ENCODE measurements at regions not wholly inside any gene's neighbourhood (a gene's known extent, or its start where the extent isn't known, plus 50 kb on each side); places are given as distances from the start of the nearest gene placed in this dataset.

- Histone ChIP-seq H3K4me3 (no peak overlapping the region), H3K4me1 (no peaks in the 10 kb centered on the region), H3K9ac (ENCODE audit: low read depth in 2 of 2, low read length in 2 of 2) (no peak overlapping the region), H3K27me3 (no peaks in the 10 kb centered on the region), H3K9me3 (no peaks in the 10 kb centered on the region), H3K27ac (no peak overlapping the region), H3K36me3 (no peaks in the 10 kb centered on the region)
- intact Hi-C loops (cut with DNase I) = no loop called here
- TF ChIP-seq CTCF (IDR thresholded peaks at IDR 0.05) = no peak
- no peak for DNase-seq
These were observed 252.4 kb upstream of the BCHE start for GRCh38 chr3:166089575-166089974.

GRCh38 chr3:166085164-166085856 lies 248.1 kb upstream of the BCHE start:
- no peak for TF ChIP-seq CTCF (IDR thresholded peaks at IDR 0.05)
- H3K27ac ChIP-seq = no peak overlapping the region
- no peak for DNase-seq
- H3K36me3 ChIP-seq = no peaks in the 10 kb centered on the region
- H3K4me3 ChIP-seq = no peak overlapping the region
- intact Hi-C loops (cut with DNase I) = no loop called here
- no peaks in the 10 kb centered on the region for H3K4me1 ChIP-seq
- H3K9me3 ChIP-seq = no peaks in the 10 kb centered on the region
- no peaks in the 10 kb centered on the region for H3K27me3 ChIP-seq
- H3K9ac ChIP-seq (ENCODE audit: low read depth in 2 of 2, low read length in 2 of 2) = no peak overlapping the region

- H3K27ac ChIP-seq = no peak overlapping the region
These were observed 242.9 kb upstream of the BCHE start for GRCh38 chr3:166080096-166080495.

GRCh38 chr3:166071831-166072230 lies 234.6 kb upstream of the BCHE start:
- Histone ChIP-seq H3K27me3 (no peaks in the 10 kb centered on the region), H3K9me3 (no peaks in the 10 kb centered on the region), H3K36me3 (no peaks in the 10 kb centered on the region), H3K27ac (no peak overlapping the region), H3K9ac (ENCODE audit: low read depth in 2 of 2, low read length in 2 of 2) (no peak overlapping the region), H3K4me3 (no peak overlapping the region), H3K4me1 (no peaks in the 10 kb centered on the region)
- no peak for DNase-seq
- TF ChIP-seq CTCF (IDR thresholded peaks at IDR 0.05) = no peak
- intact Hi-C loops (cut with DNase I) = no loop called here

More at GRCh38 chr3:166080096-166080495, 242.9 kb upstream of the BCHE start:
- TF ChIP-seq CTCF (IDR thresholded peaks at IDR 0.05) = no peak
- Histone ChIP-seq H3K4me3 (no peak overlapping the region), H3K36me3 (no peaks in the 10 kb centered on the region), H3K4me1 (no peaks in the 10 kb centered on the region), H3K9ac (ENCODE audit: low read depth in 2 of 2, low read length in 2 of 2) (no peak overlapping the region), H3K27me3 (no peaks in the 10 kb centered on the region), H3K9me3 (no peaks in the 10 kb centered on the region)
- DNase-seq = no peak
- intact Hi-C loops (cut with DNase I) = no loop called here

GRCh38 chr3:166064476-166064875 lies 227.3 kb upstream of the BCHE start:
- H3K27ac ChIP-seq = no peak overlapping the region
- no peak overlapping the region for H3K9ac ChIP-seq (ENCODE audit: low read depth in 2 of 2, low read length in 2 of 2)
- DNase-seq = no peak
- no peaks in the 10 kb centered on the region for H3K9me3 ChIP-seq
- no peaks in the 10 kb centered on the region for H3K27me3 ChIP-seq
- no peak for TF ChIP-seq CTCF (IDR thresholded peaks at IDR 0.05)
- no peak overlapping the region for H3K4me3 ChIP-seq
- no peaks in the 10 kb centered on the region for H3K36me3 ChIP-seq
- no peaks in the 10 kb centered on the region for H3K4me1 ChIP-seq
- intact Hi-C loops (cut with DNase I) = no loop called here
